Spleen (tissue), 7 donors: ENCODE measurements at regions not wholly inside any gene's neighbourhood (a gene's known extent, or its start where the extent isn't known, plus 50 kb on each side); places are given as distances from the start of the nearest gene placed in this dataset.

Experiments used
- POLR2A ChIP-seq, 3 donors: fragments of 450-650 bp; IDR thresholded peaks; one replicate each; pipeline ENCODE4 v1.5.1; 2017; ENCODE audit warnings: antibody characterized with exemption in 3 of 3, mild to moderate bottlenecking in 1 of 3
- TF ChIP-seq, protein P1 (sequence below), 11 experiments: fragments of 200-600 bp in 7 of 11; fragments of 450-650 bp in 4 of 11; sonication (generic) in 4 of 11; IDR thresholded peaks in 8 of 11; conservative IDR thresholded peaks in 3 of 11; 1 replicate in 7 of 11; 2 replicates in 4 of 11; pipeline versions ENCODE4 v1.4.0 to v1.8.0; 2016 to 2021; ENCODE audit warnings: antibody characterized with exemption in 11 of 11, inconsistent platforms in 4 of 11, mild to moderate bottlenecking in 1 of 11
- donor health status: DM: no; HTN: no; CAD: no; lungs with moderate emphysema.
- donor health status: DM: no; HTN: no; CAD: no.
- donor health status: DM: no; HTN: no; CAD: no.

DNA sequence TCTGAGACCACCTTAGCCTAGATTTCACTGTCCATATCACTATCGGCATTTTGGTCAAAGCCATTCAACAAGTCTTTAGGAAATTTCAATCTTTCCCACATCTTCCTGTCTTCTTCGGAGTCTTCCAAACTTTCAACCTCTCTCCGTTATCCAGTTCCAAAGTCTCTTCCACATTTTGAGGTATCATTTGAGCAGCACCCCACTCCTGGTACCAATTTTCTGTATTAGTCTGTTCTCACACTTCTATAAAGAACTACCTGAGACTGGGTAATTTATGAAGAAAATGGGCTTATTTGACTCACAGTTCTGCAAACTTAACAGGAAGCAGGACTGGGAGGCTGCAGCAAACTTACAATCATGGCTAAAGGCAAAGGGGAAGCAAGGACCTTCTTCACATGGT, 215.5 kb downstream of the CYLC2 start:
- TF ChIP-seq POLR2A (IDR thresholded peaks at IDR 0.05), result no peak
- TF ChIP-seq, protein P1, sequence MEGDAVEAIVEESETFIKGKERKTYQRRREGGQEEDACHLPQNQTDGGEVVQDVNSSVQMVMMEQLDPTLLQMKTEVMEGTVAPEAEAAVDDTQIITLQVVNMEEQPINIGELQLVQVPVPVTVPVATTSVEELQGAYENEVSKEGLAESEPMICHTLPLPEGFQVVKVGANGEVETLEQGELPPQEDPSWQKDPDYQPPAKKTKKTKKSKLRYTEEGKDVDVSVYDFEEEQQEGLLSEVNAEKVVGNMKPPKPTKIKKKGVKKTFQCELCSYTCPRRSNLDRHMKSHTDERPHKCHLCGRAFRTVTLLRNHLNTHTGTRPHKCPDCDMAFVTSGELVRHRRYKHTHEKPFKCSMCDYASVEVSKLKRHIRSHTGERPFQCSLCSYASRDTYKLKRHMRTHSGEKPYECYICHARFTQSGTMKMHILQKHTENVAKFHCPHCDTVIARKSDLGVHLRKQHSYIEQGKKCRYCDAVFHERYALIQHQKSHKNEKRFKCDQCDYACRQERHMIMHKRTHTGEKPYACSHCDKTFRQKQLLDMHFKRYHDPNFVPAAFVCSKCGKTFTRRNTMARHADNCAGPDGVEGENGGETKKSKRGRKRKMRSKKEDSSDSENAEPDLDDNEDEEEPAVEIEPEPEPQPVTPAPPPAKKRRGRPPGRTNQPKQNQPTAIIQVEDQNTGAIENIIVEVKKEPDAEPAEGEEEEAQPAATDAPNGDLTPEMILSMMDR (IDR thresholded peaks at IDR 0.05 in 8 of 11, conservative IDR thresholded peaks at IDR 0.05 in 3 of 11), result no peak
